Sigmoid colon (tissue), 6 donors: ENCODE measurements at regions not wholly inside any gene's neighbourhood (a gene's known extent, or its start where the extent isn't known, plus 50 kb on each side); places are given as distances from the start of the nearest gene placed in this dataset.

Experiments used
- DNase-seq: peaks from one replicate; pipeline ENCODE4 v3.0.0-alpha.2; 2019
- H3K27ac ChIP-seq, 4 donors: fragments of 200-600 bp; sonication (generic); one replicate each; pipeline ENCODE4 v1.5.1; 2016 to 2019; ENCODE audit warnings: mild to moderate bottlenecking in 1 of 4
- H3K27me3 ChIP-seq, 3 donors: fragments of 200-600 bp; sonication (generic); one replicate each; pipeline ENCODE4 v1.5.1; 2019; ENCODE audit warnings: mild to moderate bottlenecking in 1 of 3
- H3K36me3 ChIP-seq, 4 donors: fragments of 200-600 bp; sonication (generic); one replicate each; pipeline ENCODE4 v1.5.1; 2016 to 2019
- H3K4me1 ChIP-seq, 4 donors: fragments of 200-600 bp; sonication (generic); one replicate each; pipeline ENCODE4 v1.5.1; 2017 to 2019
- H3K4me3 ChIP-seq, 4 donors: fragments of 200-600 bp; sonication (generic); one replicate each; pipeline ENCODE4 v1.5.1; 2017 to 2019; ENCODE audit warnings: mild to moderate bottlenecking in 2 of 4, moderate library complexity in 1 of 4
- H3K9me3 ChIP-seq, 4 donors: fragments of 200-600 bp in 3 of 4; sonication (generic) in 3 of 4; one replicate each; pipeline versions ENCODE4 v1.5.1 to v1.6.1; 2013 to 2019
- EP300 ChIP-seq, 4 donors: sonication (generic); formaldehyde crosslinking; IDR thresholded peaks; one replicate each; pipeline ENCODE4 v1.6.1; 2017; ENCODE audit warnings: antibody characterized with exemption in 4 of 4
- POLR2A ChIP-seq, 2 donors: fragments of 450-650 bp; IDR thresholded peaks; one replicate each; pipeline ENCODE4 v1.6.1; 2016; ENCODE audit warnings: antibody characterized with exemption in 2 of 2, mild to moderate bottlenecking in 2 of 2, moderate library complexity in 2 of 2
- POLR2AphosphoS5 ChIP-seq, 4 donors: sonication (generic); formaldehyde crosslinking; IDR thresholded peaks; one replicate each; pipeline ENCODE4 v1.6.1; 2017; ENCODE audit warnings: antibody characterized with exemption in 4 of 4
- WGBS, 2 donors: extraction: QIAGEN DNeasy Blood & Tissue Kit; methylation state at CpG; one replicate each; pipeline ENCODE4 v1.1.7; 2013; 5-methylcytosine and 5-hydroxymethylcytosine counted together
- intact Hi-C: fragments of 100-400 bp; cut with DNase I; formaldehyde crosslinking; loops from one replicate; pipeline ENCODE4 v1.15.1; 2023
- TF ChIP-seq, protein P1 (sequence below), 4 experiments: fragments of 450-650 bp in 3 of 4; fragments of 200-600 bp in 1 of 4; IDR thresholded peaks; one replicate each; pipeline ENCODE4 v1.5.1; 2016 to 2019; ENCODE audit warnings: antibody characterized with exemption in 4 of 4, mild to moderate bottlenecking in 3 of 4, moderate library complexity in 2 of 4
- donor health status: healthy with polysubstance abuse.
- donor health status: healthy.

DNA sequence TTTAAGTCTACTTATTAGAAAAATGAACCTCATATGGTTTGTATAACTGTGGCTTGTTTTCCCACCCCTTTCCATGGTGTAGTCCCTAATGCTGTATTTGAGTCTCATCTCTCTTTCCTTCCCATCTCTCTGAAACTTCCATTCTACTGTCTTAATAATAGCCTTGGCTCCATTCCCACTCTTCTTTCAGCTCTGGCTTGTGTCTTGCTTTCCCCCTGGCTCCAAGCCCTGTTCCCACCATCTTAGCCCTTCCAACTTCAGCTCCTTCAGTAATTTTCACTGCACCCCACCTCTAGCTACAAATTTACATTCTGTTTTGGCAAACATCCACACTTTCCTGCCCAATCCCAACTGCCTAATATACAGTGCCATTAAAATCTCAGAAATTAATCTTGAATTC is 137.5 kb downstream of the SLITRK6 start:
- H3K36me3 ChIP-seq, result no peaks in the 10 kb centered on the region
- TF ChIP-seq, protein P1, sequence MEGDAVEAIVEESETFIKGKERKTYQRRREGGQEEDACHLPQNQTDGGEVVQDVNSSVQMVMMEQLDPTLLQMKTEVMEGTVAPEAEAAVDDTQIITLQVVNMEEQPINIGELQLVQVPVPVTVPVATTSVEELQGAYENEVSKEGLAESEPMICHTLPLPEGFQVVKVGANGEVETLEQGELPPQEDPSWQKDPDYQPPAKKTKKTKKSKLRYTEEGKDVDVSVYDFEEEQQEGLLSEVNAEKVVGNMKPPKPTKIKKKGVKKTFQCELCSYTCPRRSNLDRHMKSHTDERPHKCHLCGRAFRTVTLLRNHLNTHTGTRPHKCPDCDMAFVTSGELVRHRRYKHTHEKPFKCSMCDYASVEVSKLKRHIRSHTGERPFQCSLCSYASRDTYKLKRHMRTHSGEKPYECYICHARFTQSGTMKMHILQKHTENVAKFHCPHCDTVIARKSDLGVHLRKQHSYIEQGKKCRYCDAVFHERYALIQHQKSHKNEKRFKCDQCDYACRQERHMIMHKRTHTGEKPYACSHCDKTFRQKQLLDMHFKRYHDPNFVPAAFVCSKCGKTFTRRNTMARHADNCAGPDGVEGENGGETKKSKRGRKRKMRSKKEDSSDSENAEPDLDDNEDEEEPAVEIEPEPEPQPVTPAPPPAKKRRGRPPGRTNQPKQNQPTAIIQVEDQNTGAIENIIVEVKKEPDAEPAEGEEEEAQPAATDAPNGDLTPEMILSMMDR (IDR thresholded peaks at IDR 0.05), result no peak
- peak in 3 of 4 donors; percentile 6 to 53 (median 53) for TF ChIP-seq POLR2AphosphoS5 (IDR thresholded peaks at IDR 0.05)

DNA sequence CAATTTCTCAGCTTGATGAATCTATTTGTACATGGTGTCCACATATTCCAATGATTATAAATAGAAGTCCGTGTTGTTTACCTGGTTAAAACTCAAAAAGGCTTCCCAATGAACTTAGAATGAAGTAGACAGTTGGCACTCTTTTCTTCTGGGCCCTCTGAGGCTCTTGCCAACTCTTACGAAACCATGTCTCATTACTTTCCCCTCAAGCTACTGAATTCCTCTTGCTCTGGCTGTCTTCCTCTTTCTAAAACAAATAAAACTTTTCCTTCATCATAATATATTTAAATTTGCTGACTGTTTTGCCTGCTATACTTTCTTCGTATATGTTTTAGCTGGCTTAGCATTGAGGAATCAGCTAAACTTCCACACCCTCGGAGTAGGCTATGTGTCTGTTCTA is 139.7 kb downstream of the SLITRK6 start:
- Histone ChIP-seq H3K4me3 (no peak overlapping the region), H3K4me1 (peaks cover 0 to 31% (median 25%) of the 10 kb centered on the region in 4 donors), H3K9me3 (no peaks in the 10 kb centered on the region), H3K36me3 (no peaks in the 10 kb centered on the region), H3K27ac (no peak overlapping the region), H3K27me3 (no peaks in the 10 kb centered on the region)
- intact Hi-C loops, result no loop called here
- DNase-seq, result no peak
- WGBS, 2 donors, result 88% methylated on average over 4 of the region's 4 CpGs
- TF ChIP-seq, protein P1 (IDR thresholded peaks at IDR 0.05), result no peak
- TF ChIP-seq POLR2AphosphoS5 (IDR thresholded peaks at IDR 0.05), result no peak
- no peak for TF ChIP-seq EP300 (IDR thresholded peaks at IDR 0.05)
- TF ChIP-seq POLR2A (IDR thresholded peaks at IDR 0.05), result no peak

More for the DNA sequence above, 137.5 kb downstream of the SLITRK6 start:
- intact Hi-C loops, result no loop called here
- DNase-seq, result no peak
- H3K27ac ChIP-seq, result peak overlapping the region in 1 of 4 donors; percentile 37
- H3K4me3 ChIP-seq, result no peak overlapping the region
- H3K4me1 ChIP-seq, result peaks cover 0 to 31% (median 25%) of the 10 kb centered on the region in 4 donors
- H3K9me3 ChIP-seq, result no peaks in the 10 kb centered on the region
- H3K27me3 ChIP-seq, result no peaks in the 10 kb centered on the region

DNA sequence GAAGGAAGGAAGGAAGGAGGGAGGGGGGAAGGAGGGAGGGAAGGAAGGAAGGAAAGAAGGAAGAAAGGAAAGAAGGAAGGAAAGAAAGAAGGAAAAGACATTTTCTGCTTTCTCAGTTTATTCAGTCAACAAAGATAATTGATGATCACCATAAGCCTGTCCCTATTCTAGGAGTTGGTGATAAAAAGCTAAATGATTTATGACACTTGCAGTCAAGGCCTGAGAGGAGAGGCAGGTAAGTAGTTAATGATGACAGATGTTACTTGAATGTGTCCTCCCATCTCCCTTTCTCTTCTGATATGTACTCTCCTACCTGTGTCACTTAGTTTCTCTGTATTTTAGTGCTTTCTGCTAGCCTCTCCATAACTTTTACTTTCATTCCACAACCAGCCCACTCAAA is 141.3 kb downstream of the SLITRK6 start:
- peaks cover 0 to 31% (median 25%) of the 10 kb centered on the region in 4 donors for H3K4me1 ChIP-seq

DNA sequence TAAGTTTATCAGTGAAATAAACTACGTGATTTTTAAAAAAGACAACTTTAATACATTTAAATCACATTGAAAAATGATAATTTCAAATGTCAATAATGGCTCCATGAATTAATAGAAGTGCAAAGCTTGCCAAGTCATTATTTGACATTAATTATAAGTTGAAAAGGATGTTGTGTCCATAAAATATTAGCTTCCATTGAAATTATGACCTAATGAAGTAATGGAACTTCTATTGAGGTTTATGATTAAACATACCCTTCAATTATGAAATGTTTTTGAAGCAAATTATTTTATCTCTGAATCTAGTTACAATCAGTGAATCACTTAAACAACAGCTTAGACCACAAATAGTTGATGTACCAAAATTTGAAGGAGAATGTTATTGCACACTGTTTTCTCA is 144.2 kb downstream of the SLITRK6 start:
- peaks cover 0 to 9% (median 7%) of the 10 kb centered on the region in 4 donors for H3K4me1 ChIP-seq
- H3K27ac ChIP-seq, result no peak overlapping the region
- WGBS, 2 donors, result 76 to 81% methylated on average over 1 of the region's 1 CpG
- no peaks in the 10 kb centered on the region for H3K27me3 ChIP-seq
- no peak for DNase-seq
- no peaks in the 10 kb centered on the region for H3K36me3 ChIP-seq
- no peak overlapping the region for H3K4me3 ChIP-seq
- no peaks in the 10 kb centered on the region for H3K9me3 ChIP-seq
- intact Hi-C loops, result no loop called here
- TF ChIP-seq, protein P1 (IDR thresholded peaks at IDR 0.05), result no peak
- TF ChIP-seq EP300 (IDR thresholded peaks at IDR 0.05) (no peak), POLR2AphosphoS5 (IDR thresholded peaks at IDR 0.05) (no peak), POLR2A (IDR thresholded peaks at IDR 0.05) (no peak)

More for the DNA sequence above, 141.3 kb downstream of the SLITRK6 start:
- no peak for DNase-seq
- no peaks in the 10 kb centered on the region for H3K36me3 ChIP-seq
- TF ChIP-seq EP300 (IDR thresholded peaks at IDR 0.05), result no peak
- TF ChIP-seq, protein P1 (IDR thresholded peaks at IDR 0.05), result no peak
- no peak for TF ChIP-seq POLR2AphosphoS5 (IDR thresholded peaks at IDR 0.05)
- TF ChIP-seq POLR2A (IDR thresholded peaks at IDR 0.05), result no peak
- H3K4me3 ChIP-seq, result no peak overlapping the region
- no peak overlapping the region for H3K27ac ChIP-seq
- H3K9me3 ChIP-seq, result no peaks in the 10 kb centered on the region
- intact Hi-C loops, result no loop called here
- H3K27me3 ChIP-seq, result no peaks in the 10 kb centered on the region

DNA sequence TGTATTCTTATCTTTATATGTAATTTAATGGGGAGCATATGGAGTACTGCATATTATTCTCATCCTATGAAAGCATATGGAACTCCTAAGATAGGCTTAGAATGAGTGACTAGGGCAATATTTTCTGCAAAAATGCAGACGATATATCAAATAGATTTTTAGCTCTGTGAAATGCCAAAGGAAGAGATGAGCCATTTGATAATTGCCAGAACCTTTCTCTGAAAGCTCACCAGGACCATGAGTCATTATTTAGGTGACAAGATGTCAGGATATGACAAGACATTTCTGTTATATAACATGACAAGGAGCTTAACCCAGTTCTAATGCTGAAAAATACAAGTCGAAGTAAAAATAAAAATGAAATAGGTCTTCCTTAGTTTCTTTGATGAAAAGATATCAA is 145.0 kb downstream of the SLITRK6 start:
- Histone ChIP-seq H3K27ac (no peak overlapping the region), H3K4me1 (peaks cover 0 to under 1% (median under 1%) of the 10 kb centered on the region in 4 donors), H3K4me3 (no peak overlapping the region), H3K36me3 (no peaks in the 10 kb centered on the region), H3K27me3 (no peaks in the 10 kb centered on the region), H3K9me3 (no peaks in the 10 kb centered on the region)
- DNase-seq, result no peak
- intact Hi-C loops, result no loop called here
- WGBS, 2 donors, result 49 to 60% methylated on average over 2 of the region's 2 CpGs
- TF ChIP-seq EP300 (IDR thresholded peaks at IDR 0.05) (no peak), POLR2A (IDR thresholded peaks at IDR 0.05) (no peak)
